Right lobe of liver (tissue), 6 donors: ENCODE measurements at regions not wholly inside any gene's neighbourhood (a gene's known extent, or its start where the extent isn't known, plus 50 kb on each side); places are given as distances from the start of the nearest gene placed in this dataset.

Experiments
- ATAC-seq, 4 donors: fragments of 200-7000 bp; cut with Tn5 transposase; one replicate each; pipeline ENCODE4 v1.9.1; 2020; ENCODE audit warnings: mild to moderate bottlenecking in 4 of 4, moderate library complexity in 4 of 4
- DNase-seq, 3 donors: peaks; one replicate each; pipeline ENCODE4 v3.0.0-alpha.2; 2020
- H3K27ac ChIP-seq, 3 donors: fragments of 200-600 bp; one replicate each; pipeline ENCODE4 v1.8.0; 2022
- H3K27me3 ChIP-seq, 2 donors: fragments of 200-600 bp; one replicate each; pipeline ENCODE4 v1.8.0; 2022
- H3K36me3 ChIP-seq, 4 donors: fragments of 200-600 bp; sonication (generic) in 1 of 4; one replicate each; pipeline versions ENCODE4 v1.5.1 to v1.8.0; 2017 to 2022; ENCODE audit warnings: control low read depth in 1 of 4
- H3K4me1 ChIP-seq, 4 donors: fragments of 200-600 bp; sonication (generic) in 1 of 4; one replicate each; pipeline versions ENCODE4 v1.5.1 to v1.8.0; 2017 to 2022; ENCODE audit warnings: control low read depth in 1 of 4
- H3K4me3 ChIP-seq, 3 donors: fragments of 200-600 bp; one replicate each; pipeline ENCODE4 v1.8.0; 2022
- H3K9me3 ChIP-seq, 4 donors: fragments of 200-600 bp; sonication (generic) in 1 of 4; one replicate each; pipeline versions ENCODE4 v1.5.1 to v1.8.0; 2017 to 2022; ENCODE audit warnings: control low read depth in 1 of 4
- CTCF ChIP-seq, 4 donors: fragments of 200-600 bp in 3 of 4; fragments of 450-650 bp in 1 of 4; IDR thresholded peaks; one replicate each; pipeline versions ENCODE4 v1.5.1 to v1.8.0; 2016 to 2022; ENCODE audit warnings: antibody characterized with exemption in 4 of 4, mild to moderate bottlenecking in 2 of 4
- POLR2A ChIP-seq: fragments of 450-650 bp; IDR thresholded peaks from one replicate; pipeline ENCODE4 v1.6.1; 2017; ENCODE audit warnings: antibody characterized with exemption, mild to moderate bottlenecking
- WGBS: methylation state at CpG from one replicate; pipeline ENCODE4 v1.1.6; 2018; ENCODE audit warnings: low coverage, low lambda C conversion rate; ENCODE audit not compliant: insufficient coverage; ENCODE audit errors: missing lambda C conversion rate; 5-methylcytosine and 5-hydroxymethylcytosine counted together
- intact Hi-C, 2 donors: fragments of 100-400 bp; cut with DNase I; formaldehyde crosslinking; loops; one replicate each; pipeline versions ENCODE4 v1.11.2 to v1.14.1; 2022
- donor health status: DM: no; HTN: yes; CAD: no.
- donor health status: DM: no; HTN: no; CAD: no.
- donor health status: DM: no; HTN: no; CAD: no.
- donor health status: DM: no; HTN: yes; CAD: no.
- donor health status: DM: no; HTN: yes; CAD: no.

- Histone ChIP-seq H3K36me3 (no peaks in the 10 kb centered on the region), H3K27ac (no peak overlapping the region), H3K4me3 (no peak overlapping the region), H3K4me1 (peaks cover 0 to 4% (median 0%) of the 10 kb centered on the region in 4 donors), H3K9me3 (no peaks in the 10 kb centered on the region), H3K27me3 (no peaks in the 10 kb centered on the region)
- intact Hi-C loops: no loop called here
- no peak for ATAC-seq
- 80% methylated on average over 1 of the region's 1 CpG for WGBS
- no peak for TF ChIP-seq POLR2A
- TF ChIP-seq CTCF (IDR thresholded peaks at IDR 0.05): no peak
- DNase-seq: no peak
These were observed 330.2 kb downstream of the KLF12 start for GRCh38 chr13:73803997-73804396.

GRCh38 chr13:73800011-73800410 is 334.2 kb downstream of the KLF12 start:
- Histone ChIP-seq H3K9me3 (no peaks in the 10 kb centered on the region), H3K4me1 (no peaks in the 10 kb centered on the region), H3K4me3 (no peak overlapping the region), H3K27me3 (no peaks in the 10 kb centered on the region), H3K27ac (no peak overlapping the region), H3K36me3 (no peaks in the 10 kb centered on the region)
- DNase-seq (no peak), ATAC-seq (no peak)
- intact Hi-C loops: no loop called here
- no peak for TF ChIP-seq CTCF (IDR thresholded peaks at IDR 0.05)
- 89% methylated on average over 2 of the region's 2 CpGs for WGBS

GRCh38 chr13:73794755-73795154 is 339.4 kb downstream of the KLF12 start:
- ATAC-seq (no peak), DNase-seq (no peak)
- no peak overlapping the region for H3K27ac ChIP-seq
- no peaks in the 10 kb centered on the region for H3K27me3 ChIP-seq
- WGBS: 93% methylated on average over 3 of the region's 3 CpGs
- no peak overlapping the region for H3K4me3 ChIP-seq
- no peaks in the 10 kb centered on the region for H3K9me3 ChIP-seq
- intact Hi-C loops: no loop called here
- H3K36me3 ChIP-seq: no peaks in the 10 kb centered on the region
- H3K4me1 ChIP-seq: no peaks in the 10 kb centered on the region
- TF ChIP-seq CTCF (IDR thresholded peaks at IDR 0.05) (no peak), POLR2A (no peak)

GRCh38 chr13:73793361-73793760 is 340.8 kb downstream of the KLF12 start:
- no peak for ATAC-seq
- H3K27ac ChIP-seq: no peak overlapping the region
- no peaks in the 10 kb centered on the region for H3K4me1 ChIP-seq
- no peaks in the 10 kb centered on the region for H3K36me3 ChIP-seq
- no peaks in the 10 kb centered on the region for H3K9me3 ChIP-seq
- intact Hi-C loops: no loop called here
- no peaks in the 10 kb centered on the region for H3K27me3 ChIP-seq
- no peak for DNase-seq
- TF ChIP-seq CTCF (IDR thresholded peaks at IDR 0.05) (no peak), POLR2A (no peak)
- no peak overlapping the region for H3K4me3 ChIP-seq

GRCh38 chr13:73792796-73793195 is 341.4 kb downstream of the KLF12 start:
- no peak for TF ChIP-seq POLR2A
- no peak for ATAC-seq
- intact Hi-C loops: no loop called here

More at GRCh38 chr13:73792796-73793195, 341.4 kb downstream of the KLF12 start:
- whole genome bisulfite sequencing: 87% methylated on average over 5 of the region's 5 CpGs
- Histone ChIP-seq H3K27ac (no peak overlapping the region), H3K36me3 (no peaks in the 10 kb centered on the region), H3K4me1 (no peaks in the 10 kb centered on the region), H3K4me3 (no peak overlapping the region), H3K27me3 (no peaks in the 10 kb centered on the region), H3K9me3 (no peaks in the 10 kb centered on the region)
- no peak for DNase-seq
